CD1c-positive myeloid dendritic cell (primary cell): ENCODE measurements at regions not wholly inside any gene's neighbourhood (a gene's known extent, or its start where the extent isn't known, plus 50 kb on each side); places are given as distances from the start of the nearest gene placed in this dataset.
"Not testable (repeated sequence)": the region's sequence is repeated elsewhere in the genome, so short reads cannot be mapped to it uniquely, and the experiment has no call there.

ENCODE experiments used
- DNase-seq: peaks from one replicate; pipeline ENCODE4 v3.0.0-alpha.2; 2016; ENCODE audit errors: extremely low spot score

DNA sequence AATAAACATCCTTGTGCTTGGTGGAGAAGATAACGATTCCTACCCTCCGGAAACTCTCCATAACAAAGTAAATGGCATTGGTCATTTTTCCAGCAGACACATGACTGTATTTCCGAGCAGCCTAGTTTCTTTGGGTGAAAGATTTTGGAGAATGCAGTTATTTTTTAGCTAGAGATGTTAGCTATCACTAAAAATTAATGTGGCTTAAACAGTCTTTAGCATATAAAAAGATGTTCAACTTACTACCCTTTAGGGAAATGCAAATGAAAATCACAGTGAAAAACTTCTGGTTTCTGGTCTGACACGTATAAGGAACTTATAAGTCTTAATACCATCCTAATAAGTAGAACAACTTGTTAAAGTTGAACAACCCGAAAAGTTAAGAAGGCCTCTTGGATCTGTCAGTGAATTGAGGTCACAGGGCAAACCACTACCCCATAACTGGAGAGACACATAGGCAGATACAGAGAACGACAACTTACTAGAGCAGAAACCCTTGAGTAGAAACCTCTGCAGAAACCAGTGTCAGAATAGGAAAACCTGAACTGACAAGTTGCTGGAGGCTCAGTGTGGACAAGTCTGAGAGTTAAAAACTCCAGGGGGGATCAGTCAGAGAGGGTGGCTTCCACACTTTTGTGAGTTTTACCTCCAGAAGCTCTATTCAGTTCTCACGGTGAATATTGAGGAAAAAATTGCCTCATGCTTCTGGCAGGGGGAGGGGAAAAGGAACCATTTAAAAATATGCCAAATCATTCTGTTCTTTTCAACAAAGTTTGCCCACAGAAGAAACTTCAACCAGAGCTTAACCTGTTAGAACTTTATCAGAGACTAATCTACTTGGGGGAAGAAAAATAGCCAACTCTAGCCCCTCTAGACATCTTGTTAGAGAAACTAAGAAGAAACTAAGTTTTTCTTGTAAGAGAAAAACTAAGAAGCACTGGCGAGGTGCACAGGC, 325.2 kb upstream of the RPS23 start:
- no peak for DNase-seq

DNA sequence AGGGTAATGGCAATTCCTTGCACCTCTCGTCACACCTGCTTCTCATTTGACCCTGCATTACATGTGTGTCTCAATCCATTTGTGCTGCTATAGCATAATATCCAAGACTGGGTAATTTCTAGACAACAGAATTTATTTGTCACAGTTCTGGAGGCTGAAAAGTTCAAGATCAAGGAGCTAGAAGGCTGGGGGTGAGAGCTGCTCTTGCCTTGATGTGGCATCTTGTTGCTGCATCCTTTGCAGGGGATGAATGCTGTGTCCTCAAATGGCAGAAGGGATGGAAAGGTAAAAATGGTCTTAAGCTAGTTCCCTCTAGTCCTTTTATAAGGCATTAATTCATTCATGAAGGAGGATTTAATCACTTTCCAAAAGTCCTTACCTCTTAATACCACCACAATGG, 323.7 kb upstream of the RPS23 start:
- no peak for DNase-seq

DNA sequence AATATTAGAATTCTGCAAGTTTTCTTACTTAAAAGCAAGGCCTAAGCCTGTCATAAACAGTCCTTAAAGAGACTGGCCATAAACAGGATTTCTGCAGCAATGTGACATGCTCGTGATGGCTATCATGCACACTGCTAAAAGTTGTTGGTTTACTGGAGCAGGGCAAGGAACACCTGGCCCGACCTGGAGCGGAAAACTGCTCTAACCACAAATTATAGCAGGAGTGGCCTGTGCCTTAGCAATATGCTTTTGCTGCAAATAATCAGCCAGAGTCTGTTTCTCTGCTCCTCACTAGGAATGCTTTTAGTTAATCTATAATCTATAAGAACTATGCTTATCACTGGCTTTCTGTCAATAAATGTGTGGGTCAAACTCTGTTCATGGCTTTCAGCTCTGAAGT, 322.9 kb upstream of the RPS23 start:
- no peak for DNase-seq

DNA sequence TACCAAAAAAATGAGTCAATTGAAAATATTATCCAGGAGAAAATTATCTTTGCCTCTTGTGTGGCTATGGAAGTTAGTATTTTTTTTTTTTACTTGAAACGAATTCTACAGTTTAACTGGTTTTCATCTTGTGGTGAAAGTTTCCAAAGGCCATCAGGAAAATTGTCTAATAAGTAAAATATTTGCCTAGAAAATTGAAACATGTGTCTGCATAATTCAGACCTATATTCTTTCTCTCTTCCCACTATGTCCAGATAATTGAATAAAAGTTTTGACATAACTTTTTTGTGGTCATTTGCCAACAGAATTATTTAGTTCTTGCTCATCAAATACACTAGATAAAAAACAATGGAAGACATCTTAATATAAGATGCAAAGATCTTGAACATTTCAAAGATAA, 321.5 kb upstream of the RPS23 start:
- DNase-seq = no peak

DNA sequence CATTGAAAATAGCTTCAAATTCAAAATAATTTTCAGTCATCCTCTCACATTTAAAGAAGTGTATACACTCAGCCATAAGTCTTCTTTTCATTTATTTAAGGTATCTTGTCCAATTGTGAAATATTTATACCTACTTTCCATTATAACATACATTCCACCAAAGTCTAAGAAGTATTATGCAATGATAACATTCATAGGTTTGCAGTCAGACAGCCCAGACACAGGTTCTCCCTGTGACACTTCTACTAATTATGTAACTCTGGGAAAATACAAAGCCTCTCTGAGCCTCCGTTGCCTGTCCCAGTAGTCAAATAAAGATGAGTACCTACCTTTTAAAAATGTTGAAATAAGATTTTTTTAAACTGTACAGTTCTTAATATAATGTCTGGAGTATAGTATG, 320.9 kb upstream of the RPS23 start:
- no peak for DNase-seq

DNA sequence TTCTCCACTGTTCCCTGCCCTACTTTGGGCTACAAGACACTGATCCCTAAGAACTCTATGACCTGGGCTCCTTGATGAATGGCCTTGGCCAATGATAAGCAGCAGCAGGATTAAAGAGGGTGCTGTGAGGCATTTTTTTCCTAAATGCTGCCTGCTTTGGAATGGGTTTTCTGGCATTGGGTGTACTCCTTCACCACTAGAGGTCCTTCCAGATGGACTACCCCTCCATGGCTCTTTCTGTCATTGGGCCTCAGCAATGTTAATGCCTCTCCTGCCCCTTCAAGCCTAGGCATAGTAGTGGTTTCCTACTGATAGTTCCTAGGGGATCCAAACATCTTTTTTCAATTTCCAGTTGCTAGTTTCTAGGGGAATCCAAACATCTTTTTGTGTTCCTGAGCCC, 319.3 kb upstream of the RPS23 start:
- no peak for DNase-seq

DNA sequence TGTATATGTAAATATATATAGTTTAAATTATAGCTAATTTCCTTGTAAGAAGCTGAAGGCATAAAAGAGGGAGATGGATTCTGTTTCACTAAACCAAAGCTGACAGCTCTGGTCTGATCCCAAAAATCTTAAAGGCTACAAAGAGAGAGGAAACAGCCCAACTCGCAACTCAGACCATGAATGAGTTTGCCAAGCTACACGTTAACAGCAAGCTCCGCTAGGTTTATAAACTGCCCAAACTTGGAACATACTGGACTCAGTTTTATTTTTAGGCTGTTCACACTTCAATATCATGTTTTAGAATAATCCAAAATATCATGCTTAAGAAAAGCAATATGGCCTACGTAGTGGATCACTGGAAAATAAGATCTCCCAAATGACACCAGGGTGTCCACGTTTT, 318.3 kb upstream of the RPS23 start:
- DNase-seq = no peak

DNA sequence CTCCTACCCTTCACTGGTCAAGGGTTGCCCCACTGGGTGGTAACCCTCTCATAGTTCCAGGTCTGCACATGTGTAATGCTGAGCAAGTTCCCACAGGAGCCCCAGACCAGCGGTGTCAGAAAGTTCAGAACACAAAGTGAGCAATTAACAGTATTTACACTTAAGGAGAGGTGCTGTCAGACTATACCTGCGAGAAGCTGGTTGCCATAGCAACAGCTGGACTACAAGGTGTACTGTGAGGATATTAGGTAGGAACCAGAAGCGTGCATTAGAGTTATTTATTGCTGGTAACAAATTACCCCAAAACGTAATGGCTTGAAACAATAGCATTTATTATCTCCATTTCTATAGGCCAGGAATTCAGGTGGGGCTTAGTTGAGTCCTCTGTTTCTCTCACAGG, 317.0 kb upstream of the RPS23 start:
- DNase-seq = no peak

DNA sequence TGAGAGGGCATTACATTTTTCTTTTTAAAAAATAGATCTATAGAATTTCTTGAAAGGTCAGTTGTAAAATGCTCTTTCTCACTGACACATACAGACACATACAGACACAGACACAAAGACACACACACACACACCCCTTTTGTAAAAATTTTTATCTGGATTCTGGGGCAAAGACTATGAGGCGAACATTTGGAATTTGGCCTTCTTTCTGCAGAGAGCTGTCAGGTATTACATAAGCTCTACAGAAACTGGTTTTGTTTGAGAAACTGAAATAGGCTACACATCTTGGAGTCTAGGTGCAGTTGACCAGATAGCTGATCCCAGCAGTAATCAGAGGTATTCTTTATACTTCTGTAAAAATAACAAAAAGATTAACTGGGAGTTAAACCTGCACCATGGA, 315.9 kb upstream of the RPS23 start:
- no peak for DNase-seq

DNA sequence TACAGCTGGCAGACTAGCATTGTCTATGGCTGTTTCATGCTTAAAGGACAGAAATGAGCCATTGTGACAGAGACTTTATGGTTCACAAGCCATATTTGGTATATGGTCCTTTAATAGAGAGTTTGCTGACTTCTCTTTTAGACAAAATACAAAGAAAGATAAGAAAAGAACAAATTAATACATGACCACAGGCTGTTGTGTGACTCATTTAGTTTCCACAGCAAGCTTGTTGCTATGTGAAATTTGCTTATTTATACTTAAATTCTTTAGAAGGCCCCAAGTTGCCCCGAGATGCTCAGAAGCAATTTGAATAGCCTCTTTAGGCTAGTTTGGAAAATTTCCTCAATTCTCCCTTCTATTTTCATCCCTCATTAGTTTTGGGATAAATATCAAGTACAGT, 315.3 kb upstream of the RPS23 start:
- DNase-seq = no peak

DNA sequence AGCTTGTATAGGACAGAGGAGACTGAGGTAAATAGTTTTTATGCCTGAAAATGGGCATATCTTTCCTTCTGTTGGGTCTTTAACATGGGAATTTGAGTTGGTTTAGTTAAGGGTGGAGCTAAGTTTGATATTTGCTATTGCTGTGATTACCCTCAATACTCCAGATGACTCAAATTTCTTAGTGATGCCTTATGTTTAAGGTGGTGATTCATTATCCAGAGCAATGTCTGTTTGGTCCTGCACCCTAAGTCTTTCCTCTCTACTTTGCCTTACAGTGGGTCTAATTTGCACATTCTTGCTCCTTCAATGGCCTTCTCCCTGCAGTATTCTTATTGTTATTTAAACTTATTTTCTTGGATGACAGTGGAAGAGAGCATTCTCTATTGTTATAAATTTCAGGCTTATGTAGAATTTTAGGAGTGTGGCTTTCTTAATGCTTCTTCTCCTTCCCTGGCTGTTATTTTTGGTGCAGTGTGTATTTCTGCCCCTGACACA, 312.9 kb upstream of the RPS23 start:
- DNase-seq = no peak

DNA sequence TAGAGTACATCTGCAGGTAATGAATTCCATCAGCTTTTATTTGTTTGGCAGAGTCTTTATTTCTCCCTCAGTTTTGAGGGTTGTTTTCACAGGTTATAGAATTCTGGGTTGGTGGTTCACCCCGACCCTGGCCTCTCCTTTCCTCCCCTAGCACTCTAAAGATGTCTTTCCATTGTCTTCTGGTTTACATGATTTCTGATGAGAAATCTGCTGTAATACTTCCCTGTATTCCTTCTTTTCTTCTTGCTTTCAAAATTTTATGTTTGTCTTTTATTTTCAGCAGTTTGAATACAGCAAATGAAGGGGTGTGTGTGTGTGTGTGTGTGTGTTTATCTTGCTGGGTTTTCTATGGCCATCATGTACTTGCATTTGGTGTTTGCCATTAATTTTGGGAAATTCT, 312.0 kb upstream of the RPS23 start:
- DNase-seq = no peak

DNA sequence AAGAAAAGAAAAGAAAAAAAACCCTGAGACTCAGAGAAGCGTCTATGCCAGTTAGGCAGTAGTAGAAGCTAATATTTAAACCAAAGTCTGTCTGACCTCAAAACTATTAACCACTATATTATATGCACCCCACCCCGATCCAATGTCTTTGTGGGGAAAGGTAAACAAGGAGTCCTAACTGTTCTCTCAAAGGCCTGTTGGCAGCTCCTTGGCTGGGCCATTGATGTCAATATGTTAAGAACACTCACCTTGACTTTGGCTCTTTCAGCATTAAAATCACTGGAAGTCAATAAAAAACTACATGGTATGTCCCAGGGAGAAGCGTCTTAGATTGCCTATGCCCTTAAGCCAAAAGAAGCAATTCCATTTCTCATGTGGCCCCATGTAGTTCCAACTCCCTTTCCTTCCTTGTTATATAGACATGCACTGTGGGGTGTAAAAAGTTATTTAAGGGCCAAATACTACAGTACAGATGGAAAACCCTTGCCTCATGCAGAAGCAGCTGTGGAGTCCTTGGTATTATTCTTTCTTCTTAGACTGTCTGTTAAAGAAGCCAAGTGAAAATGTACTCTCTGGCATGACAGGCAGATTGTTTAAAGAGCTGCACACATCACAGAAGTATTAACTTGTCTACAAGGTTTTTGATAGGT, 308.6 kb upstream of the RPS23 start:
- DNase-seq = no peak

DNA sequence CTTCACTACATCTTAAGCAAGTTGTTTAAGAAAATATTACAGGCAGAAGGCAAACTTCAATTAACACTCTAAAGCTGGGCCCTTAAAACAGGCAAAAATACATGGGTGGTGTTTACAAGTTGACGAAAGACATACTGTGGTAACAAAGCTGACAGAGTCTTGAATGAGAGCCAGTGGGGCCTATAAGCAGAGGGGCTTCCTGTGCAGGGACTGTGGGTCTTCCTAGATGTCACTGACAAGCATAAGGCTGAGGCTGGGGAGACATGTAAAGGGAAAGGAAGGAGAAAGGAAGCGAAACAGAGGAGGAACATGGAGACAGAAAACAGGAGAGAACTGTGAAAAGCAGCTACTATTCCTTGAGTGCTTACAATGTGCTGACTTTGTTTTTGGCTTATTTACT, 308.0 kb upstream of the RPS23 start:
- no peak for DNase-seq

DNA sequence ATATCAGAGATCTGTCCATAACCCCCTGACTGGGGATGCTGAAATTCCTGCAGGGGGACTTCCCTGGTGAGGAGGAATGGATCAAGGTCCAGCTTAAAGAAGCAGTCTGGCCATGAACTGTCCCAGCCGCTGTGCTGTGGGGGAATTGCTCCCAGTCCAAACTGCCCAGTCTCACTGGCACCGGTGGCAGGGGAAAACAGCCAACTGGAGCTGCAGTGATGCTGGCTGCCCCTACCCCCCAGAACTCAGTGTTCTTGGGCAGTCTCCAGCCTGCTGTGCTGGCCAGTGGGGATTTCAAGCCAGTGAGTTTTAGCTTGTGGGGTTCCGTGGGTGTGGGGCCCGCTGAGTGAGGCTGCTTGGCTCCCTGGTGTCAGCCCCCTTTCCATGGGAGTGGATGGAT, 306.5 kb upstream of the RPS23 start:
- DNase-seq = no peak

DNA sequence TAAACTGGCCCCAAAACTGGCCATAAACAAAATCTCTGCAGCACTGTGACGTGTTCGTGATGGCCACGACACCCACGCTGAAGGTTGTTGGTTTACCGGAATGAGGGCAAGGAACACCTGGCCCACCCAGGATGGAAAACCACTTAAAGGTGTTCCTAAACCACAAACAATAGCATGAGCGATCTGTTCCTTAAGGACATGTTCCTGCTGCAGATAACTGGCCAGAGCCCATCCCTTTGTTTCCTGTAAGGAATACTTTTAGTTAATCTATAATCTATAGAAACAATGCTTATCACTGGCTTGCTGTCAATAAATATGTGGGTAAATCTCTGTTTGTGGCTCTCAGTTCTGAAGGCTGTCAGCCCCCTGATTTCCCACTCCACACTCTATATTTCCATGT, 305.2 kb upstream of the RPS23 start:
- not testable (repeated sequence) for DNase-seq

DNA sequence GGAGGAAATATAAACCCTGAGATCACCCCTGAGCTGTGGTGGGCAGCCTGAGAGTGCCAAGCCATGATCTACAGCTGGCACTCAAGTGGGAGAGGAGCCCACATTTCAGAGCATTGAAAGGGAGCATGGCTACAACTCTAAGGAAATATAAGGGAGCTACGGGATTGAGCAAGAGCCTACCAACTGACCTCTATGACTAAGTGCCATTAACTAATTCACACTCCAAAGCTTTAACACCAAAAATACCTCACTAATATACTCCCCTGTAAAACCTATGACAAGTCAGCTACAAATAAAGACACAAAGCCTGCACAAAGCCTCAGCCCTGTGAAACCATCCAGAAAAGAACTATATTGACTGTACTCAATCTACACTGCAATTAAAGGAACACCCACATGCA, 286.8 kb upstream of the RPS23 start:
- no peak for DNase-seq

DNA sequence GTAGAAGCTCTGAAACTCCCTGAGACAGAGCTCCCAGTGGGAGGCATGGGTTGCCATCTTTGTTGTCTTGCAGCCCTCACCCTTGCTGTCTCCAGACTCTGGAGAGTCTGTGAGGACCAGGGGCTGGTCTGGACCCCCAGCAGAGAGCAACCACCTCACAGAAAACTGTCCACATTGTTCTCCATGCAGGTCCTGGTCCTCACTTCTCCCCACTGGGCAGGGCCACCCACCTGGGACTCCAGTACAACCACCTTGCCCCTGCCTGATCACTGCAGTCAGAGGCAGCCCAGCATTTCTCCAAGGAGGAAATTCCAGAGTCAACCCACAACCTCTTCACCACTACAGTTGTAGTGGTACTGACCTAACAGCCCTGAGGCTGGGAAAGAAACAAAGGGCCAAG, 285.6 kb upstream of the RPS23 start:
- DNase-seq = no peak

DNA sequence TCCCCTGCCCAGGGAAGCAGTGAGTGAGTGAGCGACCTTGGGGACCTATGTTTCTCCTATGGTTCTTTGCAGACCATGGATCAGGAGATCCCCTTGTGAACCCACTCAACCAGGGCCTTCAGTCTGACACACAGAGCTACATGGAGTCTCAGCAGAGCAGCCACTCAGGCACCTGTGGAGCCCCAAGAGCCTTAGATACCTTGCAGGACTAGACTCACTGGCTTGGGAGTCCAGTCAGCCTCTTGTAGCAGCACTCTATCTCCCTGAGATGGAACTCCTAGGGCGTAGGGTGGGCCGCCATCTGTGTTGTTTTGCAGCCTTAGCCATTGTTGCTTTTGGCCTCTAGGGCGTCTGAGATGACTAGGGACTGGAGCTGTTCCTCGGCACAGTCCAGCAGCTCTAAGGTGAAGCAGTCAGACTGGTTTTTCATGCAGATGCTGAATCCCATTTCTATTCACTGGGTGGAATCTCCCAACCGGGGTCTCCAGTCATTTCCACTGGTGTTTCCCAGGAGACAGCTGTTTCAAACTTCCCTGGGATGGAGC, 284.6 kb upstream of the RPS23 start:
- no peak for DNase-seq

DNA sequence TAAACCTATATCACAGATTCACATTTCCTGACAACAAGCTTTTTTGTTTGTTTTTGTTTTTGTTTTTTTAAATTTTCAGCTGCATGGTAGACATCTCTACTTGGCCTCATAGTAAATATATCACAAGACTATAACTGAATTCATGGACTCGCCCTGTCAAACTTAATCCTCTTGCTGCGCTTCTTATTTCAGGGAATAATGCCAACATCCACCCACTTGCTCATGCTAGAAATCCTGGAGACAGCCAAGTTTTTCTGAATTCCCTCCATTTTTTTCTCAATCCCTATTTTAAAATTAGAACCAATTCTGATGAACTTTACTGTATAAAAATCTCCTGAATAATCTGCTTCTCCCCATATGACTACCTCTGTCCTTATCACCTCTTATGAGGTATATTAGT, 283.6 kb upstream of the RPS23 start:
- no peak for DNase-seq

DNA sequence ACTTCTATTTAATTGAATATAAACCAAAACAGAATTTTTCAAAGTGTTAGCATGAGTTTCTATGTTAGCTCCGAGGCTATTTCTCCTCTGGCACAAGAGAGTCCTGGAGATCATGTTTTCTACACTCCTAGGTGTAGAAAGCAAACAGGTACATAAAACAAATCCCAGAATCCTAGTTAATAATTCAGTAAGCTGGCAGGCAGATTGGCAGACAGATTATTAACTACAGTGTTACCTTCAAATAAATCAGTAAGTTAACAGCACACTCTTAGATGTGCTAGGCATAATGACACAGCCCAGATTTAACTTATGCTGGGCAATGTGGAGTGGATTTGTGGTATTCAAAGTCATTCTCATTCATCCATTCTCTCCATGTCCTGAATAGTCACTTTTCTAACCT, 282.8 kb upstream of the RPS23 start:
- no peak for DNase-seq

DNA sequence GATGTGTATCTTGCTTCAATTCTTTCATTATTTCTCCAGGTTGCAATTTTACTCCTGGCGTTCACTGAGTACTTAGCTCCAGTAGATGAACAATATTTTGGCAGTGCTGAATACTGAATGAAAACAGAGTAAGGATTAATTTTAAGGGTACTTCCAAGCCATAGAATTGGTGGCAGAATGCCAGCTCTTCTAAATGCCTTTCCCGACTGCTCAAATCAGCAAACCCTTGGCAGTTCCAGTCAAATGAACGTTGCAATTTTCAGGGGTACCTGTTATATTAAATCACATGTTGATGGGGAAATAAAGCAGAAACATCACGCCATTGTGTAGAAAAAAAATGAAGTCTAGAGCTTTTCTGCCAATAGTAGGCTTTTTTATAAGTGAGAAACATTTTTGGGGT, 282.4 kb upstream of the RPS23 start:
- no peak for DNase-seq

DNA sequence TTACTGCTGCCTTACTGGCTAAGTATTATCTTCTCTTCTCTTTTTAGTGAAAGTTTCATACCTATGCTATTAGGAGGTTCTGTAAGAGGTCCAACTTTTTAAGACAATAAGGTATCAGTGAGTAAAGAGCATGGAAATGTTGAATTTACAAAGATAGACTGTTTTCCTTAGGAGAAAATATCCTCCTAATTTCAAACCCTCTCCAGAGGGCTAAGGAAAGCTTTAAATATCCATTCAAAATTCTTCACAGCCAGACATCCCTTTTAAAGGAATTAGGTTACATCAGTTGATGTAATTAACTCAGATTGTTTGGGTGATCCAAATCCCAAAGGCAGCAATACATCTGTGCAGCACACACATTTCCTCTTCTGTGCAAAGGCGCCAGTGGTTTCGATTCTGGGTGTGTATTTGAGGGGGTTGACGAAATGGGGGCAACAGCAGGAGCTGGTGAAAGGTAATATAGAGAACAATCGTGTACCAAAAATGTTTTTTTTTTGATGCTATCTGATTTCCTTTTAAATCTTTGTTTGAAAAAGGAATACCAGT, 273.8 kb upstream of the RPS23 start:
- DNase-seq = no peak
